Lower leg skin (tissue), 4 donors: ENCODE measurements at regions not wholly inside any gene's neighbourhood (a gene's known extent, or its start where the extent isn't known, plus 50 kb on each side); places are given as distances from the start of the nearest gene placed in this dataset.

ENCODE experiments used
- DNase-seq, 2 donors: peaks; one replicate each; pipeline ENCODE4 v3.0.0-alpha.2; 2019; ENCODE audit warnings: low spot score in 2 of 2
- H3K4me3 ChIP-seq: fragments of 200-600 bp; sonication (generic); 2 replicates; pipeline ENCODE4 v1.5.1; 2017; ENCODE audit warnings: mild to moderate bottlenecking, low read depth; ENCODE audit not compliant: poor library complexity, severe bottlenecking
- CTCF ChIP-seq, 3 donors: fragments of 450-650 bp; IDR thresholded peaks; one replicate each; pipeline ENCODE4 v1.5.1; 2016; ENCODE audit warnings: antibody characterized with exemption in 3 of 3, mild to moderate bottlenecking in 3 of 3, moderate library complexity in 2 of 3
- POLR2A ChIP-seq, 2 donors: fragments of 450-650 bp; IDR thresholded peaks; one replicate each; pipeline ENCODE4 v1.6.1; 2016 to 2017; ENCODE audit warnings: antibody characterized with exemption in 2 of 2, mild to moderate bottlenecking in 1 of 2, moderate library complexity in 1 of 2
- WGBS, 2 donors: methylation state at CpG; one replicate each; pipeline ENCODE4 v1.1.5; 2018; 5-methylcytosine and 5-hydroxymethylcytosine counted together
- intact Hi-C: fragments of 100-400 bp; cut with DNase I; formaldehyde crosslinking; loops from one replicate; pipeline ENCODE4 v1.15.0; 2023; ENCODE audit warnings: low total_unique reads

DNA sequence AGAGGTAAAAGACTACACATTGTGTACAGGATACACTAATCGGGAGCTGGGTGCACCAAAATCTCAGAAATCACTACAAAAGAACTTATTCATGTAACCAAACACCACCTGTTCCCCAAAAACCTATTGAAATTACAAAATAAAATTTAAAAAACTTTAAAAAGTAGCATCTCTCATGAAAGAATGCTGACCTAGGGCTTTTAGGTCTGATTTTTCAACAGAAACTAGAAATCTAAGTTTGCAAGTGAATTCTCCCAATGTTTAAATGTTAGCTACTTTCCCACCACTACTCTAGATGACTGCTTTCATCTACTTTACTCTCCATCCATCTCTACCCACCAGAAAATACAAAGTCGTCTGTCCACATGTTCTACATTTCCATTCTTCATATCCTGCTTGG, 1447.7 kb downstream of the RPA4 start:
- intact Hi-C loops = no loop called here
- WGBS, 2 donors = 68 to 87% methylated on average over 2 of the region's 2 CpGs
- H3K4me3 ChIP-seq = no peak overlapping the region
- no peak for TF ChIP-seq POLR2A (IDR thresholded peaks at IDR 0.05)
- TF ChIP-seq CTCF (IDR thresholded peaks at IDR 0.05) = no peak
- no peak for DNase-seq

GRCh38 chrX:98338544-98338943, 1454.8 kb downstream of the RPA4 start:
- no peak for DNase-seq
- no peak overlapping the region for H3K4me3 ChIP-seq
- TF ChIP-seq CTCF (IDR thresholded peaks at IDR 0.05) (no peak), POLR2A (IDR thresholded peaks at IDR 0.05) (no peak)
- intact Hi-C loops = no loop called here
- WGBS, 2 donors = 57 to 60% methylated on average over 2 of the region's 2 CpGs

DNA sequence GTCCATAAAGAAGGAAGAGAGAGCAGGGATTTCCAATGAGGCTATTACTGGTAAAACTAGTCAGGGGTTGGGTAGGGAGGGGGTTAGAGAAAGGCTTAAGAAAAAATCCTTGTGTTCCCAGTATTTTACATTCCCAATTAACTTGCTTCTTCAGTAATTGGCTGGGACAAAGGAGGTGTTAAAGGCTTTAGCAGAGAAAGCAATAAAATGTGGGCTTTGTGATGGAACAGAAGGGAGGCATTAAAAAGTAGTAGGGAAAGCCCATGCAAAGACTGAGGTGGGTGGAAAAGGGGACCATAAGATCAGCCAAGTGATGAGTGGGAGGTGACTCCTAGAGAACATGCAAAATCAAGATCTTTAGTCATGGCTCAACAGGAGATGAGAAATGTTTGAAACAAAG, 1467.2 kb downstream of the RPA4 start:
- DNase-seq = no peak
- intact Hi-C loops = no loop called here
- H3K4me3 ChIP-seq = no peak overlapping the region
- no peak for TF ChIP-seq POLR2A (IDR thresholded peaks at IDR 0.05)
- TF ChIP-seq CTCF (IDR thresholded peaks at IDR 0.05) = no peak

GRCh38 chrX:98357146-98357545, 1473.4 kb downstream of the RPA4 start:
- no peak overlapping the region for H3K4me3 ChIP-seq
- intact Hi-C loops = no loop called here
- no peak for DNase-seq
- no peak for TF ChIP-seq POLR2A (IDR thresholded peaks at IDR 0.05)
- no peak for TF ChIP-seq CTCF (IDR thresholded peaks at IDR 0.05)

DNA sequence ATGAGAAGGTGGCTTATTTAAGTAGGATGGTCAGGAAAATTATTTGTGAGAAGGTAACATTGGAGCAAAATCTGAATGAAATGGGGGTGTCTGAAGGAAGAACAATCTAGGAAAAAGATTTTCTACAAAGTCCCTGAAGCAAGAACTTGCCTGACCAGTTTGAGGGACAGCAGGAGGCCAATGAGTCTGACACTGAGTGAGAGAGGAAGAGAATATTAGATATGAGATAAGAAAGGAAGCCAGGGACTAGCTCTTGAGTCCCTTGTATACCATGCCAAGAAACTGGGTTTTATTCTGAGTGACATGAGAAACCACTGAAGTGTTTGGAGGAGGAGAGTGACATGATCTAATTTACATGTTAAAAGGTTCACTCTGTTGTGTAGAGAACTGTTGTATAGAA, 1478.9 kb downstream of the RPA4 start:
- intact Hi-C loops = no loop called here
- no peak for TF ChIP-seq CTCF (IDR thresholded peaks at IDR 0.05)
- no peak for TF ChIP-seq POLR2A (IDR thresholded peaks at IDR 0.05)
- no peak for DNase-seq
- H3K4me3 ChIP-seq = no peak overlapping the region

DNA sequence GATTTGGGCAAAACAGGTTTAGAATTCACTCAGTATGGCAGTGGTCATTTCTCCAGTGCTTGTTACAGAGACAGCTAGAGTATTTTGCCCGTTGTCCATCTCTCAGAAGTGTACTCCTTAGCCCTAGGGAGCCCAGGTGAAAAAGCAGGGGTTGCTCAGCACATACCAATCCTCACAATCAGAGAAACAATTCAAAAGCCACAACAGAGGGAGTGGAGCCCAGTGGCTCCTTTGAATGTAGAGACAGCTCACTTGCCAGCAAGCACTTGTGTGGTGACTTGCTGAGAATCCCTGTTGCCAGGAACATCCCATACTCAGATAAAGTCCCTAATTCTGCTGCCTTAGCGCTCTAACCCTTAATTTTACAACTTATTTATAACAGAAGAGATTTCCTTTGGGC, 1488.3 kb downstream of the RPA4 start:
- no peak for TF ChIP-seq POLR2A (IDR thresholded peaks at IDR 0.05)
- TF ChIP-seq CTCF (IDR thresholded peaks at IDR 0.05) = no peak
- no peak overlapping the region for H3K4me3 ChIP-seq
- no peak for DNase-seq
- intact Hi-C loops = no loop called here
- WGBS, 2 donors = 49 to 62% methylated on average over 2 of the region's 2 CpGs
